ENCODE measurements at regions not wholly inside any gene's neighbourhood (a gene's known extent, or its start where the extent isn't known, plus 50 kb on each side); places are given as distances from the start of the nearest gene placed in this dataset.

DNA sequence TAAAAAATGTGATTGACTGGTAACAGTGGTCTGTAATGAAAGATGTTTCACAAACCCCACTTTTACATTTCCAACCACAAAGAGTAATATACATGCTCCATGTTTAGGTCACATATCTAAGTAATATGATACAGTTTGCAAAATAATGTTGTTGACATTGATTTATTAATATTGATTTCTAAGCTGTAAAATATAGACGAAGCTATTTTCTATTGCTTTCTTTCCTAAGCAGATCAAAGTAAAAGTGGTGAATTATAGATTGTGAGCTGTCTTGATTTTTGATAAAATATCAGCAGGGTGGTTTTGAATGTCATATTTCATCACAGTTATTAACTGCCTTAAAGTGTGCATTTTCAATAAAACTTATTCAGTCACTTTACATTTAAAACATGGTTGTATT, 2292.8 kb downstream of the PCDH9 start (continued):
- TF ChIP-seq PHF20 (CRISPR knock-in tag; IDR thresholded peaks at IDR 0.05): no peak
- no peak for TF ChIP-seq ZMYM4 (CRISPR knock-in tag; IDR thresholded peaks at IDR 0.05)
- TF ChIP-seq ZNF350 (CRISPR knock-in tag; IDR thresholded peaks at IDR 0.05; ENCODE audit: borderline replicate concordance, low read depth): no peak
- TF ChIP-seq KLF12 (CRISPR knock-in tag; IDR thresholded peaks at IDR 0.05; ENCODE audit: borderline replicate concordance): no peak
- TF ChIP-seq CENPT (CRISPR knock-in tag; IDR thresholded peaks at IDR 0.05; ENCODE audit: low read depth): no peak
- TF ChIP-seq AGO2 (optimal IDR thresholded peaks at IDR 0.05; ENCODE audit: low read depth, low read length): no peak
- no peak for TF ChIP-seq ZNF737 (CRISPR knock-in tag; IDR thresholded peaks at IDR 0.05; ENCODE audit: borderline replicate concordance)

DNA sequence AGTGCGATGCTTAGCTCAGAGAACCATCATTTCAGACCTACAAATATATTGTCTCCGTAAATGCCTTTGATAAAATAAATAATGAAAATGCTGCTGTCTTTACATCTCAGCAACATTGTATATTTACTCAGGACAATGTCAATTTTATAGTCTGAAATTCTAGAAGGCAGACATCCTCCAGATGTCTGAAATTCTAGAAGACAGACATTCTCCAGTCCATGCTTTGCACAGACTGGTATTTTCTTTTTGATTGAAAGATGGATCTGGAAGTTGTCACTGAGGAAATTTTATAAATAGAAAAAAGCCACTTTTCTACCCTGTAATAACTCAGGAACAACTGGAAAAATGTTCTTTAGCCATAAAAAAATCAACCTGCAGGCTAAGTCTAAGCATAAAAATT, 2293.3 kb downstream of the PCDH9 start:
- Histone ChIP-seq H3K27ac (ENCODE audit: extremely low read length, insufficient read depth, low read length) (no peak overlapping the region), H4K20me1 (ENCODE audit: insufficient read depth, low read length) (no peaks in the 10 kb centered on the region), H3K9me3 (ENCODE audit: low read length) (no peaks in the 10 kb centered on the region), H3K79me2 (ENCODE audit: insufficient read depth, low read length) (no peaks in the 10 kb centered on the region), H3K4me3 (replicated peaks in 1 of 3; ENCODE audit: insufficient read depth in 1 of 3, low read depth in 2 of 3, low read length in 3 of 3) (no peak overlapping the region), H3K4me2 (ENCODE audit: low read depth, low read length) (no peak overlapping the region), H2AFZ (ENCODE audit: low read length) (no peak overlapping the region), H3K36me3 (replicated peaks in 1 of 2; ENCODE audit: control insufficient read depth in 1 of 2, insufficient read depth in 2 of 2, low read length in 2 of 2) (no peaks in the 10 kb centered on the region), H3K27me3 (ENCODE audit: control insufficient read depth in 1 of 2, insufficient read depth in 2 of 2, low read length in 2 of 2) (no peaks in the 10 kb centered on the region), H3K9ac (ENCODE audit: insufficient read depth, low read depth, low read length) (no peak overlapping the region), H3K4me1 (ENCODE audit: insufficient read depth, low read length) (no peaks in the 10 kb centered on the region)
- ATAC-seq (no peak), FAIRE-seq (no peak), DNase-seq (ENCODE audit: low spot score) (no peak)
- CTCF ChIA-PET (ENCODE audit: low intra/inter-chr PET ratio, low total read pairs): no interaction called here
- intact Hi-C loops (cut with micrococcal nuclease; ENCODE audit: unreplicated experiment): no loop called here
- POLR2A ChIA-PET: no interaction called here
- in situ Hi-C loops (cut with HindIII; ENCODE audit: extremely low pct_ligation_motif_present, low pct_unique_long_range_greater_than_20kb): no loop called here
- TF ChIP-seq SOX13 (IDR thresholded peaks at IDR 0.05): no peak
- TF ChIP-seq SOX13 (CRISPR knock-in tag; conservative IDR thresholded peaks at IDR 0.05 in 1 of 2, IDR thresholded peaks at IDR 0.05 in 1 of 2): no peak
- no peak for TF ChIP-seq BRD4 (CRISPR knock-in tag; IDR thresholded peaks at IDR 0.05)
- TF ChIP-seq MYC (CRISPR knock-in tag; IDR thresholded peaks at IDR 0.05; ENCODE audit: borderline replicate concordance): no peak
- BruUV-seq (replicated peaks): no TSS peak
- 1% methylated on average over 2 of the region's 2 CpGs for WGBS (ENCODE audit: low lambda C conversion rate)
